Body of pancreas (tissue), 4 donors: ENCODE measurements at regions not wholly inside any gene's neighbourhood (a gene's known extent, or its start where the extent isn't known, plus 50 kb on each side); places are given as distances from the start of the nearest gene placed in this dataset.

Source experiments
- ATAC-seq: fragments of 150-250 bp; one replicate; pipeline ENCODE4 v1.9.1; 2016
- DNase-seq, 4 donors: peaks; one replicate each; pipeline ENCODE4 v3.0.0-alpha.2; 2019
- H3K27ac ChIP-seq, 4 donors: fragments of 200-600 bp; sonication (generic); 1 replicate in 3 of 4; 2 replicates in 1 of 4; pipeline versions ENCODE4 v1.5.1 to v1.6.1; 2016 to 2019; ENCODE audit warnings: mild to moderate bottlenecking in 1 of 4, mixed read lengths in 1 of 4, moderate library complexity in 1 of 4
- H3K27me3 ChIP-seq, 2 donors: fragments of 200-600 bp; sonication (generic); one replicate each; pipeline ENCODE4 v1.6.0; 2016; ENCODE audit warnings: mild to moderate bottlenecking in 1 of 2
- H3K36me3 ChIP-seq, 2 donors: fragments of 200-600 bp; sonication (generic); replicated peaks in 1 of 2; 2 replicates each; pipeline ENCODE4 v1.5.1; 2016; ENCODE audit warnings: low read depth in 2 of 2; ENCODE audit not compliant: insufficient read depth in 1 of 2
- H3K4me1 ChIP-seq: fragments of 200-600 bp; sonication (generic); one replicate; pipeline ENCODE4 v1.6.0; 2016
- H3K4me3 ChIP-seq, 2 donors: fragments of 200-600 bp; sonication (generic); 1 replicate in 1 of 2; 2 replicates in 1 of 2; pipeline ENCODE4 v1.5.1; 2016 to 2019
- H3K9me3 ChIP-seq, 3 donors: fragments of 200-600 bp; sonication (generic); 1 replicate in 2 of 3; 2 replicates in 1 of 3; pipeline ENCODE4 v1.5.1; 2016
- POLR2A ChIP-seq, 3 donors: fragments of 450-650 bp; IDR thresholded peaks; one replicate each; pipeline ENCODE4 v1.6.1; 2016; ENCODE audit warnings: antibody characterized with exemption in 3 of 3, mild to moderate bottlenecking in 2 of 3
- WGBS, 2 donors: methylation state at CpG; one replicate each; pipeline ENCODE4 v1.1.5; 2017; 5-methylcytosine and 5-hydroxymethylcytosine counted together
- intact Hi-C: fragments of 100-400 bp; cut with DNase I; formaldehyde crosslinking; loops from one replicate; pipeline ENCODE4 v1.15.1; 2023
- TF ChIP-seq, protein P1 (sequence below), 7 experiments: fragments of 450-650 bp in 4 of 7; fragments of 200-600 bp in 3 of 7; sonication (generic) in 3 of 7; IDR thresholded peaks; one replicate each; pipeline ENCODE4 v1.5.1; 2016 to 2019; ENCODE audit warnings: antibody characterized with exemption in 7 of 7

DNA sequence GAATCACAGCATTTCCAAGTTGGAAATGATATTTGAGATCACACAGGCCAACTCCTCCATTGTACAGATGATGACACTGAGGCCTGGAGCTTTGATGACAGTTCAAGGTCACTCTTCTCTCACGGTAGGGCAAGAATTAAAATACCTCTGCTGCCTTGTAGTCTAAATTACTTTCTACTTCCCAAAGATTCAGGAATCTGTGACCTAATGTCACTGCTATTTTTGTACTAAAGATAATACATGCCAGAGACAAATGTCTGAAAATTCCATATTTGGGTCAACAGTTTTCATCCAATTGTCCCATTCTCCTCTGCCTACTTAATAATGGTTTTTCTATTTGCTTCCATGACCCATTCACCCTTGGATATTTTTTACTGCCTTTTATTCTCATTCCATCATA is 160.0 kb downstream of the SOD2 start:
- ATAC-seq (no peak), DNase-seq (no peak)

DNA sequence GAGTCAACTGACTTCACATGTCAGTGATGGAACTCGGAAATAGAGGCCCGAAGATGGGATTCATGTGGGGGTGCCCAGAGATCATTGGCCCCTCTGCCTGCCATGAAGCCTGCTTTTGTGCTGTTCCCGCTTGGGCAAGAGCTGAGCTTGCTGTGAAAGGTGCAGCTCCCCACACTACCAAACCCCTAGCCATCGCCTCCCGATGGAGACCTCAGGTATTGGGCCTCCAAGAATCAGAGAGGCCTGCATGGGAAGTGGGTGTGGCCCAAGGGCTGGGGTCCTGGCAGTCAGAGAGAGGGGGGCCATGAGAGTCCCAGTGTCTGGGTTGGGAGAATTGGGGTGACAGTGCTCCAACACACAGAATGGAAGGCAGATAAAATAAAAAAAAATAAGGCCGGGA is 160.9 kb downstream of the SOD2 start:
- no peaks in the 10 kb centered on the region for H3K4me1 ChIP-seq
- H3K4me3 ChIP-seq: no peak overlapping the region
- no peaks in the 10 kb centered on the region for H3K9me3 ChIP-seq
- no peaks in the 10 kb centered on the region for H3K36me3 ChIP-seq
- ATAC-seq (no peak), DNase-seq (no peak)
- H3K27me3 ChIP-seq: no peaks in the 10 kb centered on the region
- TF ChIP-seq POLR2A (IDR thresholded peaks at IDR 0.05): no peak
- TF ChIP-seq, protein P1, sequence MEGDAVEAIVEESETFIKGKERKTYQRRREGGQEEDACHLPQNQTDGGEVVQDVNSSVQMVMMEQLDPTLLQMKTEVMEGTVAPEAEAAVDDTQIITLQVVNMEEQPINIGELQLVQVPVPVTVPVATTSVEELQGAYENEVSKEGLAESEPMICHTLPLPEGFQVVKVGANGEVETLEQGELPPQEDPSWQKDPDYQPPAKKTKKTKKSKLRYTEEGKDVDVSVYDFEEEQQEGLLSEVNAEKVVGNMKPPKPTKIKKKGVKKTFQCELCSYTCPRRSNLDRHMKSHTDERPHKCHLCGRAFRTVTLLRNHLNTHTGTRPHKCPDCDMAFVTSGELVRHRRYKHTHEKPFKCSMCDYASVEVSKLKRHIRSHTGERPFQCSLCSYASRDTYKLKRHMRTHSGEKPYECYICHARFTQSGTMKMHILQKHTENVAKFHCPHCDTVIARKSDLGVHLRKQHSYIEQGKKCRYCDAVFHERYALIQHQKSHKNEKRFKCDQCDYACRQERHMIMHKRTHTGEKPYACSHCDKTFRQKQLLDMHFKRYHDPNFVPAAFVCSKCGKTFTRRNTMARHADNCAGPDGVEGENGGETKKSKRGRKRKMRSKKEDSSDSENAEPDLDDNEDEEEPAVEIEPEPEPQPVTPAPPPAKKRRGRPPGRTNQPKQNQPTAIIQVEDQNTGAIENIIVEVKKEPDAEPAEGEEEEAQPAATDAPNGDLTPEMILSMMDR (IDR thresholded peaks at IDR 0.05): no peak
- 83 to 87% methylated on average over 6 of the region's 6 CpGs for WGBS, 2 donors
- no peak overlapping the region for H3K27ac ChIP-seq
- intact Hi-C loops: no loop called here

More for the DNA sequence above, 160.0 kb downstream of the SOD2 start:
- Histone ChIP-seq H3K4me3 (no peak overlapping the region), H3K27ac (no peak overlapping the region), H3K9me3 (no peaks in the 10 kb centered on the region), H3K27me3 (no peaks in the 10 kb centered on the region), H3K36me3 (no peaks in the 10 kb centered on the region), H3K4me1 (no peaks in the 10 kb centered on the region)
- intact Hi-C loops: no loop called here
- WGBS, 2 donors: 18 to 21% methylated on average over 1 of the region's 1 CpG
- no peak for TF ChIP-seq POLR2A (IDR thresholded peaks at IDR 0.05)
- TF ChIP-seq, protein P1 (IDR thresholded peaks at IDR 0.05): no peak

DNA sequence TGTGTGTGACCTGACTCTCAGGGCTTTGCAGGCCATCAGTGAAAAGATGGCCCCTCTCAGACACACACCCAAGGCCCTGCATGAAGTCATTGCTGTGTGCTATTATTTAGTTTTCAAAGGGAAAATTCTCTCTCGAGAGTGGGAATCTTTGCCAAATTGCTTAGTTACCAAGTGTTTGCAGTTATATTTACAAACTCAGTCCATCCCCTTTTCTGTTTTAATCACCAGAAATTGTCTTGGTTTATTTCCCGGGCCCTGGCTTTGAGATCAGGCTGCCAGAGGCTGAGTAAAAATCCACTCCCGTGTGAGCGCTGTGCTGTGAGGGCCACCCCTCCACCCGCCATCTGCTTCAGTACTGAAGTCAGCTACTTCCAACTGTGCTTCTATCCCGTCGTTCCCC is 163.1 kb downstream of the SOD2 start:
- H3K4me1 ChIP-seq: no peaks in the 10 kb centered on the region
- DNase-seq: no peak
- no peaks in the 10 kb centered on the region for H3K9me3 ChIP-seq
- no peak overlapping the region for H3K4me3 ChIP-seq
- TF ChIP-seq, protein P1 (IDR thresholded peaks at IDR 0.05): no peak
- no peak for TF ChIP-seq POLR2A (IDR thresholded peaks at IDR 0.05)
- H3K27me3 ChIP-seq: no peaks in the 10 kb centered on the region
- H3K36me3 ChIP-seq: no peaks in the 10 kb centered on the region
- WGBS, 2 donors: 66 to 67% methylated on average over 7 of the region's 7 CpGs
- no peak for ATAC-seq
- intact Hi-C loops: no loop called here
- no peak overlapping the region for H3K27ac ChIP-seq

DNA sequence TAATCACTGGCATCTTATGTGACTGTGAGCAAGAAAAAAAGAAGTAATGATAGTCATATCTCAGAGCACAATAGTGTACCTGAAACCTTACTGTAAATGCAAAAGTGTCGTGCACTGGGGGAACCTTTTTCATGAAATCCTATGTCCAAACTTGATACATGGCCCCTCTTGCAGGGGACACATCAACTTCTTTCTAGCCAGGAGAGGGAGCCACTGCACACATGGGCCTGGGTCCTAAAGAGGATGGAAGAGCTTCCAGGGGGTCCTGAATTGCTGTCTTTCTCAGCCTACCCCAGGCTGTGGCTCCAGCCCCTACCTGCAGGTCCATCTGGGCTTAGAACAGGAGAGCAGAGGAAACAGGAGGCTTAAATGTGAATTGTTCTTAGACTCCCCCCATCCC is 165.7 kb downstream of the SOD2 start:
- no peaks in the 10 kb centered on the region for H3K36me3 ChIP-seq
- H3K4me3 ChIP-seq: no peak overlapping the region
- H3K27me3 ChIP-seq: no peaks in the 10 kb centered on the region
- no peak for DNase-seq
- H3K27ac ChIP-seq: no peak overlapping the region
- intact Hi-C loops: no loop called here
- 75 to 90% methylated on average over 1 of the region's 1 CpG for WGBS, 2 donors
- no peak for ATAC-seq
- no peaks in the 10 kb centered on the region for H3K9me3 ChIP-seq
- no peaks in the 10 kb centered on the region for H3K4me1 ChIP-seq
- TF ChIP-seq, protein P1 (IDR thresholded peaks at IDR 0.05): no peak
- TF ChIP-seq POLR2A (IDR thresholded peaks at IDR 0.05): no peak

DNA sequence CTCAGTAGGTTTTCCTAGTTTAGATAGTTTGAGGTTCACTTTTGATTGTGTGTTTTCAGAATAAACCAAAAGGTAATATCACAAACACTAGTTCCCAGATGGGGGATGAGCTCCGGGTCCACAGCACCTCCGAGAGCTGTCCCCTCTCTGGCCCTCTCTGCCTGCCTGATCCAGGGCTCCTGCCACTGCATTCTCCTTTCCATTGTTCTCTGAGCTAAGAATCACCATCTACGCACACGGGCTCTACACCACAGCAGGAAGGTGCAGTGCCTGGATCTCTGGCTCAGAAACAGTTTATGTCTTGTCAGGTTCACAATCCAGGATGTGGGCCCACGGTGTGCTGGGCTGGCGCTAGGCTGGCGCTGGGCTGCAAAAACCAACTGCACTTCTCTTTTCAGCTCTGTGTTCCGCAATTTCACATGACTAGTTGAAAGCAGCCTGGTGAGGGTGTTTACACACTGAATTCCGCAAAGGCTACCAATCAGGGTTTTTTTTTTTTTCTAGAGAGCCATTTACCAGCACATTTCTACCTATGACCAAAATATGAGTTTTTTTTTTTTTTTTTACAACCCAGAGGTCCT is 167.5 kb downstream of the SOD2 start:
- no peak for TF ChIP-seq POLR2A (IDR thresholded peaks at IDR 0.05)
- TF ChIP-seq, protein P1 (IDR thresholded peaks at IDR 0.05): no peak
- no peaks in the 10 kb centered on the region for H3K9me3 ChIP-seq
- intact Hi-C loops: no loop called here
- WGBS, 2 donors: 57 to 62% methylated on average over 9 of the region's 9 CpGs
- H3K27ac ChIP-seq: no peak overlapping the region
- no peak for ATAC-seq
- no peaks in the 10 kb centered on the region for H3K36me3 ChIP-seq
- H3K4me1 ChIP-seq: no peaks in the 10 kb centered on the region
- H3K4me3 ChIP-seq: no peak overlapping the region
- no peak for DNase-seq
- H3K27me3 ChIP-seq: no peaks in the 10 kb centered on the region
